Thymus (tissue), 11 donors: ENCODE measurements at regions not wholly inside any gene's neighbourhood (a gene's known extent, or its start where the extent isn't known, plus 50 kb on each side); places are given as distances from the start of the nearest gene placed in this dataset.
"Not testable (repeated sequence)": the region's sequence is repeated elsewhere in the genome, so short reads cannot be mapped to it uniquely, and the experiment has no call there.

Experiments used
- DNase-seq, 9 donors: peaks; one replicate each; pipeline ENCODE4 v3.0.0-alpha.2; 2013; ENCODE audit warnings: low spot score in 9 of 9, low read depth in 6 of 9, missing footprints in 1 of 9
- H3K27ac ChIP-seq, 2 donors: one replicate each; pipeline ENCODE4 v1.5.1; 2013; ENCODE audit warnings: control low read depth in 1 of 2, low read depth in 1 of 2, low read length in 1 of 2, mild to moderate bottlenecking in 1 of 2, moderate library complexity in 1 of 2
- H3K27me3 ChIP-seq, 2 donors: one replicate each; pipeline ENCODE4 v1.5.1; 2013; ENCODE audit warnings: low read length in 1 of 2; ENCODE audit not compliant: control insufficient read depth in 2 of 2, insufficient read depth in 1 of 2
- H3K36me3 ChIP-seq, 2 donors: one replicate each; pipeline ENCODE4 v1.5.1; 2013; ENCODE audit warnings: low read length in 1 of 2, mild to moderate bottlenecking in 1 of 2, moderate library complexity in 1 of 2; ENCODE audit not compliant: control insufficient read depth in 2 of 2, insufficient read depth in 2 of 2
- H3K4me1 ChIP-seq, 2 donors: one replicate each; pipeline ENCODE4 v1.5.1; 2013; ENCODE audit warnings: low read length in 2 of 2; ENCODE audit not compliant: control insufficient read depth in 2 of 2, insufficient read depth in 2 of 2
- H3K4me3 ChIP-seq, 2 donors: one replicate each; pipeline ENCODE4 v1.5.1; 2013; ENCODE audit warnings: low read length in 2 of 2, control low read depth in 1 of 2, mild to moderate bottlenecking in 1 of 2
- H3K9me3 ChIP-seq, 2 donors: one replicate each; pipeline ENCODE4 v1.5.1; 2013; ENCODE audit warnings: low read length in 1 of 2, mild to moderate bottlenecking in 1 of 2; ENCODE audit not compliant: control insufficient read depth in 2 of 2, insufficient read depth in 1 of 2
- WGBS: extraction: QIAGEN DNeasy Blood & Tissue Kit; methylation state at CpG from one replicate; pipeline ENCODE4 v1.1.7; 2013; 5-methylcytosine and 5-hydroxymethylcytosine counted together
- donor health status: healthy.

GRCh38 chr2:184312970-184313369 lies 285.4 kb upstream of the ZNF804A start:
- no peak for DNase-seq
- Histone ChIP-seq H3K4me3 (no peak overlapping the region), H3K4me1 (no peaks in the 10 kb centered on the region), H3K27ac (no peak overlapping the region), H3K9me3 (no peaks in the 10 kb centered on the region), H3K27me3 (no peaks in the 10 kb centered on the region), H3K36me3 (no peaks in the 10 kb centered on the region)
- 93% methylated on average over 7 of the region's 7 CpGs for WGBS

- no peak overlapping the region for H3K4me3 ChIP-seq
- DNase-seq = no peak
- no peaks in the 10 kb centered on the region for H3K36me3 ChIP-seq
- no peak overlapping the region for H3K27ac ChIP-seq
- no peaks in the 10 kb centered on the region for H3K27me3 ChIP-seq
- H3K4me1 ChIP-seq = no peaks in the 10 kb centered on the region
- 96% methylated on average over 2 of the region's 2 CpGs for WGBS
- no peaks in the 10 kb centered on the region for H3K9me3 ChIP-seq
Measured at GRCh38 chr2:184314829-184315228, 283.5 kb upstream of the ZNF804A start.

DNA sequence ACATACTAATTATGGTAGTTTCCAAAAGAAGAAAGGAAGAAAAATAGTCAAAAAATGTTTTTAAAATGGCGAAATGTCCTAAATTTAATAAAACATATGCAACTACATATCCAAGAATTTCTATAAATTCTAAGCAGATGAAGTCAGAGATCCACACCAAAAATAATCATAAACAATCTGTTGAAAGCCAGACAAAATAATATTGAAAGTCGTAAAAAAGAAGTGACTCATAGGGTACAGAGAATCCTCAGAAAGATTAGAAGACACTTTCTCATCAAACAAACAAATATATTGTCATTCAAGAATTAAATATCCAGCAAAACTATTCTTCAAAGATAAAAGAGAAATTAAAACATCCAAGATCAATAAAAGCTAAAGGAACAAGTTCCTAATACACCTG lies 281.4 kb upstream of the ZNF804A start:
- H3K27ac ChIP-seq = no peak overlapping the region
- no peaks in the 10 kb centered on the region for H3K9me3 ChIP-seq
- no peak for DNase-seq
- no peaks in the 10 kb centered on the region for H3K27me3 ChIP-seq
- H3K4me1 ChIP-seq = no peaks in the 10 kb centered on the region
- WGBS = 90% methylated on average over 2 of the region's 2 CpGs
- no peaks in the 10 kb centered on the region for H3K36me3 ChIP-seq
- H3K4me3 ChIP-seq = no peak overlapping the region

- Histone ChIP-seq H3K4me3 (no peak overlapping the region), H3K36me3 (no peaks in the 10 kb centered on the region), H3K27me3 (no peaks in the 10 kb centered on the region), H3K4me1 (no peaks in the 10 kb centered on the region), H3K9me3 (no peaks in the 10 kb centered on the region), H3K27ac (no peak overlapping the region)
- no peak for DNase-seq
- 95% methylated on average over 3 of the region's 3 CpGs for WGBS
Measured at GRCh38 chr2:184322615-184323014, 275.7 kb upstream of the ZNF804A start.

DNA sequence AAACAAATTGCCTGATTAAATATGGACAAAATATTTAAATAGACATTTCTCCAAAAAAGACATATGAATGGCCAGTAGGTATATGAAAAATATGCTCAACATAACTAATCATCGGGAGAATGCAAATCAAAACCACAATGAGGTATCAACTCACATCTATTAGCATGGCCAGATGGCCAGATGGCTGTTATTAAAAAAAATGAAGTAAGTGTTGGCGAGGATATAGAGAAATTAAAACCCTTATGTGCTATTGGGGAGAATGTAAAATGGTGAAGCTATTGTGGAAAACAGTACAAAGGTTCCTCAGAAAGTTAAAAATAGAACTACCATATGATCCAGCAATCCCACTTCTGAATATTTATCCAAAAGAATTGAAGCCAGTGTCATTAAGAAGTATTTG lies 272.3 kb upstream of the ZNF804A start:
- Histone ChIP-seq H3K27ac (no peak overlapping the region), H3K9me3 (no peaks in the 10 kb centered on the region), H3K4me3 (no peak overlapping the region), H3K27me3 (no peaks in the 10 kb centered on the region), H3K36me3 (no peaks in the 10 kb centered on the region), H3K4me1 (no peaks in the 10 kb centered on the region)
- 89% methylated on average over 2 of the region's 2 CpGs for WGBS
- DNase-seq = no peak

- H3K9me3 ChIP-seq, H3K4me3 ChIP-seq, H3K27me3 ChIP-seq, DNase-seq, H3K36me3 ChIP-seq, H3K4me1 ChIP-seq, H3K27ac ChIP-seq: not testable (repeated sequence)
- WGBS = 90% methylated on average over 30 of the region's 30 CpGs
Measured at GRCh38 chr2:184327805-184328204, 270.5 kb upstream of the ZNF804A start.

DNA sequence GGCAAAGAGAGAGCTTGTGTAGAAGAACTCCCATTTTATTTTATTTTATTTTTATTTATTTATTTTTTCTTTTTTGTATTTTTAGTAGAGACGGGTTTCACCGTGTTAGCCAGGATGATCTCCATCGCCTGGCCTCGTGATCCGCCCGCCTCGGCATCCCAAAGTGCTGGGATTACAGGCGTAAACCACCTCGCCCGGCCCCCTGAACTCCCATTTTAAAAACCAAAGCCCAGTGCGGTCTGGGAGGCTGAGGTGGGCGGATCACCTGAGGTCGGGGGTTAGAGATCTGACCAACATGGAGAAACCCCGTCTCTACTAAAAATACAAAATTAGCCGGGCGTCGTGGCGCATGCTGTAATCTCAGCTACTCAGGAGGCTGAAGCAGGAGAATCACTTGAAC lies 267.8 kb upstream of the ZNF804A start:
- DNase-seq, H3K27me3 ChIP-seq, H3K36me3 ChIP-seq, H3K9me3 ChIP-seq, H3K27ac ChIP-seq, H3K4me1 ChIP-seq, H3K4me3 ChIP-seq: not testable (repeated sequence)
- WGBS = 97% methylated on average over 18 of the region's 18 CpGs

DNA sequence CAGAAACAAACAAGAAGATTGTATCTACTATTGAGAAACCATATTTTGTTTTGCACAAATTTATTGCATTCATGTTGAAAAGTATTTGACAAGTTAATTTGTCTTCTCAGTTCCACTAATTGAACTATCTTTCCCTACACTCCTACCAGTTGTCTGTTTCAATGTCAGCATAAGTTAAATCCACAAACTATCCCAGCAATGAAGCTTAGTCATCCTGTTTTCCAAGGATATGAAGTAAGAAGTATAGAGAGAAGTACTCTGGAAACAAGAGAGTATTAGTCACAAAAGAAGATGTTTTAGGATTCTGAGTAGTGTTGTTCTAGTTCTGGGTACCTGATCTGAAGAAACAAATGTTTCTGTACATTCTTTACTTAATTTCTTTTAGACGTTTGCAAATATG lies 261.6 kb upstream of the ZNF804A start:
- WGBS = 88% methylated on average over 1 of the region's 1 CpG
- no peak for DNase-seq
- Histone ChIP-seq H3K4me1 (no peaks in the 10 kb centered on the region), H3K27ac (no peak overlapping the region), H3K27me3 (no peaks in the 10 kb centered on the region), H3K4me3 (no peak overlapping the region), H3K9me3 (no peaks in the 10 kb centered on the region), H3K36me3 (no peaks in the 10 kb centered on the region)

DNA sequence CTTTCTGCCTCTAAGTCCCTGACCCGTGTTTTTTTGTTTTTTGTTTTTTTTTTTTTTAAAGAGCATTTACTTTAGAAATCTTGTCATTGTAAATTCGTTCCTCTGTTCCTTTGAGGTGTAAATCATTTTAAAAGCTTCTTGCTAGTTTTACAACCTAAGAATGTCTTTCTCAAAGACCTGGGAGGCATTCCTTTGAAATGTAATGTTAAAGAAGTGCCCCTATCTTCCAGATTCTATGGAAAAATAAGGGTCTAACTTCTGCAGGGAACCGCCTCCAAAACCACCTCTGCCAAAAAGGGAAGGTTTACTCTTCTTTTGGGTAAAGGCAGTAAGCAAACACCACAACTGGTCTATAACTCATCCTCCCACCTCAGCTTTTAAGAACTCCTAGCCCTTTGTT lies 259.6 kb upstream of the ZNF804A start:
- no peak overlapping the region for H3K4me3 ChIP-seq
- no peaks in the 10 kb centered on the region for H3K36me3 ChIP-seq
- no peak for DNase-seq
- no peaks in the 10 kb centered on the region for H3K27me3 ChIP-seq
- H3K27ac ChIP-seq = no peak overlapping the region
- WGBS = 37% methylated on average over 3 of the region's 3 CpGs
- no peaks in the 10 kb centered on the region for H3K9me3 ChIP-seq
- no peaks in the 10 kb centered on the region for H3K4me1 ChIP-seq

DNA sequence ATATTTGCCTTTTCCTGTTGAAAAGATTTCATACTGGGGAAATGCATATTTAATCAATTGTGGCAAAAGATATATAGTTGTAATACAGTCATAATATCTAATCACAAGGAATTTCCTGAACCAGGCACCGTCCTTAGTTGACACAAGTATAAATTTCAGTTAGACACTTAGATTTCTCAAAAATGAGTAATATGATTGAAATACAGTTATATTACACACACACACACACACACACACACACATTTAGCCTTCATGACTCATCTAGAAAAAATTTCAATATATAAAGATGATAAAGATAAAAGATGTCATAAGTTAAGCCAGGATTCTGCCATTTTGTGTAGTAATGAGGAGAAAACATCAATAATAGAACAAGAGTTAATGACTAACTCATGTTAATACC lies 258.4 kb upstream of the ZNF804A start:
- no peak for DNase-seq
- Histone ChIP-seq H3K27me3 (no peaks in the 10 kb centered on the region), H3K27ac (no peak overlapping the region), H3K36me3 (no peaks in the 10 kb centered on the region), H3K4me3 (no peak overlapping the region), H3K4me1 (no peaks in the 10 kb centered on the region), H3K9me3 (no peaks in the 10 kb centered on the region)
- WGBS = 83% methylated on average over 1 of the region's 1 CpG
